ENCODE measurements at regions not wholly inside any gene's neighbourhood (a gene's known extent, or its start where the extent isn't known, plus 50 kb on each side); places are given as distances from the start of the nearest gene placed in this dataset.

DNA sequence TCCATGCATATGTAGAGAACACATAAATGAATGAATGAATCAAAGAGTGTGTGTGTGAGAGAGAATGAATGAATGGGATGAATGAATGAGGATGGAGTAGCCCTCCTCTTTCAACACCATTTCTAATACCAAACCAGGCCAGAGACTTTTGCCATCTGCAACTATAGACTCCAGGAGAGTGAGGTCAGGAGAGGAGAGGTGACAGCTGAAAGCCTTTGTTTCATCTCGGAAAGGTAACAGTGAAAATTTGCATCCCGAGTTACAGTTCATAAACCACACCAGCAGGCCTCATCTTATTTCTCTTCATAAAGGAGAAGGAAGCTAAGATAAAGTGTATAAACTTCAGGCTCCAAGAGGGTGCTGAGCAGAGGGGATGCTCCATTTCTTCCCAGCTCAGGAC lies 255.3 kb upstream of the KLF4 start:
- DNase-seq (ENCODE audit: low spot score) (no peak), ATAC-seq (ENCODE audit: low read depth) (no peak)
- Histone ChIP-seq H3K4me1 (ENCODE audit: insufficient read depth, poor library complexity, severe bottlenecking) (peaks cover 14% of the 10 kb centered on the region), H3K36me3 (ENCODE audit: low read depth) (no peaks in the 10 kb centered on the region), H3K27ac (ENCODE audit: poor library complexity, severe bottlenecking) (no peak overlapping the region), H3K27me3 (ENCODE audit: insufficient read depth, poor library complexity, severe bottlenecking) (no peaks in the 10 kb centered on the region), H3K9me3 (ENCODE audit: severe bottlenecking) (no peaks in the 10 kb centered on the region), H3K4me3 (ENCODE audit: severe bottlenecking) (no peak overlapping the region)
- TF ChIP-seq CTCF (IDR thresholded peaks at IDR 0.05; ENCODE audit: poor library complexity, severe bottlenecking), result no peak

DNA sequence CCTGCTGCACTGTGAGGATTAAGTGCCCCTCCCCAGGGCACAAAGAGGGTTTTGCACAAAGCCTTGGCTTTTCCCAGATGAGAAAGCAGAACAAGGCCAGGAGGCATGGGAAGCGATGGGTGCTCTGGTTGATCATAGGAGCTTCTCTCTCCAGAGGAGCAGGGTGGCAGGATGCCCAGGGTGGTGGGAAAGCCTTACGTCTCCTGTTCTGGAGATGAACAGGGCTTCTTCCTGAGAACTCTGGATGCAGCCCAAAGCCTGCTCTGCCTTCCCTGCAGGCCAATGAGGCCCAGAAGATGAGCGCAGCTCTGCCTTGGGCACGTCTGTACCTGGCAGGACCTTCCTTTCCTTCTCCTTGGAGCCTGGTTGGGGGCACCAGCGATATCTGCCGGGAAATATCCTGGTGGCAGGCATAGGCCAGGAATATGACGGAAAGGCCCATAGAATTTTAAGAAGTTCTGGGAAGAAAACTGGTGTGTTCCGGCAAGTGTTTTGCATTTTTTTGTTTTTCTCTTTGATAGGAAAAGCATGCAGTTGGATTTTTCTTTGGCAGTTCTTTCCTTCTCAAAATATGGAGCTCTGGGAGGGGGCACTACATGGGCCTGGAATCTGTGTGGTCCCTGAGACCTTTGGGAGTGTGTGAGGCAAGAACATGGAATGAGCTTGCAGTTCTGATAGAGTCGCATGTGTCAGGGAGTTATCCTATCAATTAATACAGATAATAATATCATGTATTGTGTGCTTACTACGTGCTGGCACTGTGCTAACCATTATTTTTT lies 253.2 kb upstream of the KLF4 start:
- ATAC-seq (ENCODE audit: low read depth), result no peak
- no peak for TF ChIP-seq CTCF (IDR thresholded peaks at IDR 0.05; ENCODE audit: poor library complexity, severe bottlenecking)

DNA sequence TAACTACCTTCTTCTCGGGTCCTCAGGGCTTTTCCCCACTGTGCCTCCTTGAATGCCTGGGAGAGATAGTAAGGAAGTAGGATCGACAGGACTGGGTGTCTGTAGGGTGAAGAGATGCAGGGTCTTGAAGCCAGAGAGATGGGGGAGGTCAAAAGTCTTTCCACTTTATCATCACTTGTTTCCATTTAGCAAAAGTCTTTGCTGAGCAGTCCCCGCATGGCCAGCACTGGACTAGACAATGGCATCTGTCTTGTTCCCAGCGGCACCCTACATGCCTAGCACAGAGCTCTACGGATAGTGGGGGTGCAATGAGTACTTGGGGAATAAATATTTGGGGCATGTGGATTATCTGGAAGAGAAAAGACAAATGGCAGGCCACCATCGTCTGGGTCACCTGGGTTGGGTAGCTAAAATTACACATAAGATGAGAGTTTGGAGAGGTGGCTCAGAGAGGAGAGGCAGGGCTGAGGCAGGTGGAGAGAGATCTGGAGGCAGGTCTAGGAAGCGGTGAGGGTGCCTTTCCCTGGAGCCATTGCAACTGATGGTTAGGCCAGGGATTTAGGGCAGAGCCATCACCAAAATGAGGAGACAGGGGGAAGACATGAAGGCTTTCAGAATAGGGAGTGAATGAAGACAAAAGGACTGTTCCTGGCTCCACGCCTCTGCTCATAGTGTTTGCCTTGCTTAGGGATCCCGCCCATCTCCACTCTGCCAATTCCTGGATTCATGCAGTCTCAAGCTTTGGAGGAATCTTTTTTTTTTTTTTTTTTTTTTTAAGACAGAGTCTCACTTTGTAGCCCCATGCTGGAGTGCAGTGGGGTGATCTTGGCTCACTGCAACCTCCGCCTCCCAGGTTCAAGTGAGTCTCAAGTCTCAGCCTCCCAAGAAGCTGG lies 250.8 kb upstream of the KLF4 start:
- H3K9me3 ChIP-seq (ENCODE audit: severe bottlenecking), result no peaks in the 10 kb centered on the region
- H3K4me3 ChIP-seq (ENCODE audit: severe bottlenecking), result no peak overlapping the region
- DNase-seq (ENCODE audit: low spot score) (no peak), ATAC-seq (ENCODE audit: low read depth) (no peak)
- TF ChIP-seq CTCF (IDR thresholded peaks at IDR 0.05; ENCODE audit: poor library complexity, severe bottlenecking), result no peak
- no peaks in the 10 kb centered on the region for H3K36me3 ChIP-seq (ENCODE audit: low read depth)
- H3K27ac ChIP-seq (ENCODE audit: poor library complexity, severe bottlenecking), result peak overlapping the region; percentile 91
- H3K27me3 ChIP-seq (ENCODE audit: insufficient read depth, poor library complexity, severe bottlenecking), result no peaks in the 10 kb centered on the region
- H3K4me1 ChIP-seq (ENCODE audit: insufficient read depth, poor library complexity, severe bottlenecking), result peaks cover 32% of the 10 kb centered on the region

More for the DNA sequence above, 253.2 kb upstream of the KLF4 start:
- H3K36me3 ChIP-seq (ENCODE audit: low read depth), result no peaks in the 10 kb centered on the region
- no peak overlapping the region for H3K4me3 ChIP-seq (ENCODE audit: severe bottlenecking)
- H3K27ac ChIP-seq (ENCODE audit: poor library complexity, severe bottlenecking), result no peak overlapping the region
- H3K4me1 ChIP-seq (ENCODE audit: insufficient read depth, poor library complexity, severe bottlenecking), result peaks cover 26% of the 10 kb centered on the region
- DNase-seq (ENCODE audit: low spot score), result no peak
- no peaks in the 10 kb centered on the region for H3K27me3 ChIP-seq (ENCODE audit: insufficient read depth, poor library complexity, severe bottlenecking)
- H3K9me3 ChIP-seq (ENCODE audit: severe bottlenecking), result no peaks in the 10 kb centered on the region

DNA sequence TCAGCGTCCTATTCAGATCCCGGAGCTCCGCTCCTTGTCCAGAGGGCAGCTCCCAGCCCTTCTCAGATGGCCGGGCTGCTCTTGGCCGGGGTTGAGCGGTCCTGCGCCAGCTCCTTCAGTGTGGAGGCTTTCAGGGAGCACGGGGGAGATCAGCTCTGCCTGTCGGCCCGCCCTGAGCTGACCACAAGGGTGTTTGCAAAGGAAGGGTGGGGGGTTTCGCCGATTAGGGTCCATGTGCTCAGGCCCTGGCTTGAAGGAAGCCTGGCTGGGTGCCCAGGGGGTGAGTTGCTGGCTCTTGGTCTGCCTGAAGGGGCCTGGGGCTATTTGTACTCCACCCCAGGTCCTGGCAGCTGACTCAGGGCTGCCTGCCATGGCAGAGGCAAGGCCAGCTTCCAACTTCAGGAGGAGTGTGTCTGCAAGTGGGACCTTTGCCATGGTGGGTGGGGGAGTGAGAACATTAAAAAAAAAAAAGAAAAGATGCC lies 250.1 kb upstream of the KLF4 start:
- H3K27ac ChIP-seq (ENCODE audit: poor library complexity, severe bottlenecking), result peak overlapping the region; percentile 91
- no peak for TF ChIP-seq CTCF (IDR thresholded peaks at IDR 0.05; ENCODE audit: poor library complexity, severe bottlenecking)
- no peaks in the 10 kb centered on the region for H3K9me3 ChIP-seq (ENCODE audit: severe bottlenecking)
- peak; percentile 60 for ATAC-seq (ENCODE audit: low read depth)
- no peak overlapping the region for H3K4me3 ChIP-seq (ENCODE audit: severe bottlenecking)
- H3K4me1 ChIP-seq (ENCODE audit: insufficient read depth, poor library complexity, severe bottlenecking), result peaks cover 39% of the 10 kb centered on the region
- DNase-seq (ENCODE audit: low spot score), result peak; percentile 88
- H3K27me3 ChIP-seq (ENCODE audit: insufficient read depth, poor library complexity, severe bottlenecking), result no peaks in the 10 kb centered on the region
- H3K36me3 ChIP-seq (ENCODE audit: low read depth), result no peaks in the 10 kb centered on the region

Measured in RWPE2 (cell line).